MCF 10A (cell line): ENCODE measurements at regions not wholly inside any gene's neighbourhood (a gene's known extent, or its start where the extent isn't known, plus 50 kb on each side); places are given as distances from the start of the nearest gene placed in this dataset.

Source experiments
- BruUV-seq: library from RNA; stranded (reverse); fragments of 400-500 nt; replicated peaks from 2 replicates; lab custom pipeline; 2021; lab: Mats Ljungman, UMichigan
- CTCF ChIA-PET: fragments of 300-600 bp; sonication (Branson Sonifier 250); formaldehyde crosslinking; extraction: SDS; loops from one replicate; lab custom pipeline; 2021; ENCODE audit warnings: antibody characterized with exemption, inconsistent platforms; lab: Yijun Ruan, JAX
- POLR2A ChIA-PET: fragments of 300-600, 350-650 bp; sonication (Branson Sonifier 250); formaldehyde crosslinking; extraction: SDS; loops from one replicate; lab custom pipeline; 2020; ENCODE audit warnings: antibody characterized with exemption, inconsistent platforms; lab: Yijun Ruan, JAX
- DNase-seq: peaks from one replicate; pipeline ENCODE4 v3.0.0-alpha.2; 2018; ENCODE audit not compliant: unreplicated experiment
- H3K27ac Mint-ChIP-seq: one replicate; pipeline ENCODE4 v1.8.0; 2022; ENCODE audit warnings: mild to moderate bottlenecking, low read depth, mixed read lengths; ENCODE audit not compliant: unreplicated experiment
- H3K27me3 Mint-ChIP-seq: one replicate; pipeline ENCODE4 v1.8.0; 2022; ENCODE audit warnings: mixed read lengths; ENCODE audit not compliant: insufficient read depth, unreplicated experiment
- H3K36me3 Mint-ChIP-seq: one replicate; pipeline ENCODE4 v1.8.0; 2022; ENCODE audit warnings: mild to moderate bottlenecking, moderate library complexity, mixed read lengths; ENCODE audit not compliant: insufficient read depth, unreplicated experiment
- H3K4me1 Mint-ChIP-seq: one replicate; pipeline ENCODE4 v1.8.0; 2022; ENCODE audit warnings: mixed read lengths; ENCODE audit not compliant: insufficient read depth, unreplicated experiment
- H3K4me3 Mint-ChIP-seq: one replicate; pipeline ENCODE4 v1.8.0; 2022; ENCODE audit warnings: mild to moderate bottlenecking, moderate library complexity, mixed read lengths; ENCODE audit not compliant: unreplicated experiment
- H3K9me3 Mint-ChIP-seq: one replicate; pipeline ENCODE4 v1.8.0; 2022; ENCODE audit warnings: mixed read lengths; ENCODE audit not compliant: unreplicated experiment
- intact Hi-C: fragments of 100-400 bp; cut with micrococcal nuclease; formaldehyde crosslinking; loops from 2 replicates; pipeline ENCODE4 v1.14.1; 2022
- TF ChIP-seq, protein P1 (sequence below): fragments of 200-600 bp; IDR thresholded peaks from one replicate; pipeline ENCODE4 v1.8.0; 2022; ENCODE audit warnings: antibody characterized with exemption, mild to moderate bottlenecking; ENCODE audit not compliant: unreplicated experiment

- no peak for DNase-seq
- POLR2A ChIA-PET = no interaction called here
- Mint-ChIP-seq H3K27me3 (no peaks in the 10 kb centered on the region), H3K27ac (no peak overlapping the region), H3K9me3 (peaks cover 7% of the 10 kb centered on the region), H3K4me3 (no peak overlapping the region), H3K4me1 (peaks cover 13% of the 10 kb centered on the region), H3K36me3 (no peaks in the 10 kb centered on the region)
- no TSS peak for BruUV-seq
- intact Hi-C loops = no loop called here
- TF ChIP-seq, protein P1, sequence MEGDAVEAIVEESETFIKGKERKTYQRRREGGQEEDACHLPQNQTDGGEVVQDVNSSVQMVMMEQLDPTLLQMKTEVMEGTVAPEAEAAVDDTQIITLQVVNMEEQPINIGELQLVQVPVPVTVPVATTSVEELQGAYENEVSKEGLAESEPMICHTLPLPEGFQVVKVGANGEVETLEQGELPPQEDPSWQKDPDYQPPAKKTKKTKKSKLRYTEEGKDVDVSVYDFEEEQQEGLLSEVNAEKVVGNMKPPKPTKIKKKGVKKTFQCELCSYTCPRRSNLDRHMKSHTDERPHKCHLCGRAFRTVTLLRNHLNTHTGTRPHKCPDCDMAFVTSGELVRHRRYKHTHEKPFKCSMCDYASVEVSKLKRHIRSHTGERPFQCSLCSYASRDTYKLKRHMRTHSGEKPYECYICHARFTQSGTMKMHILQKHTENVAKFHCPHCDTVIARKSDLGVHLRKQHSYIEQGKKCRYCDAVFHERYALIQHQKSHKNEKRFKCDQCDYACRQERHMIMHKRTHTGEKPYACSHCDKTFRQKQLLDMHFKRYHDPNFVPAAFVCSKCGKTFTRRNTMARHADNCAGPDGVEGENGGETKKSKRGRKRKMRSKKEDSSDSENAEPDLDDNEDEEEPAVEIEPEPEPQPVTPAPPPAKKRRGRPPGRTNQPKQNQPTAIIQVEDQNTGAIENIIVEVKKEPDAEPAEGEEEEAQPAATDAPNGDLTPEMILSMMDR = no peak
- CTCF ChIA-PET = interaction anchor here (0.5 to 2.1 kb wide), 7 partner anchors 14 to 575 kb away, joined by 3 to 13 read pairs (median 3); no protein-coding TSS in a partner anchor
Observed at GRCh38 chr1:209232197-209232596, 351.3 kb upstream of the CAMK1G start.

DNA sequence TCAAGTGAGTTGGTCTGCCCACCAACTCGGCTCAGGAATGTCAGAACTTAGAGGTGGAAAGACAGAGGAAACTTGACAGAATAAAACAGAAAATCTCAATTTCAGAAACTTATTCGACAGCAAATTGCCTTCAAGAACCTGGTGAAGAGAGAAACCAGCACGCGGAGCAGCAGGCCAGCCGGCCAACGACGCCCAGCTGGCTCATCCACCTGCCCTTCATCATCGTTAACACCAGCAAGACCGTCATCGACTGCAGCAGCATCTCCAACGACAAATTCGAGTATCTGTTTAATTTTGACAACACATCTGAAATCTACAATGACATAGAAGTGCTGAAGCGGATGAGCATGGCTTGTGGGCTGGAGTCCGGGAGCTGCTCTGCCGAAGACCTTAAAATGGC lies 350.8 kb upstream of the CAMK1G start:
- H3K27ac Mint-ChIP-seq = no peak overlapping the region
- TF ChIP-seq, protein P1 = no peak
- CTCF ChIA-PET = interaction anchor here (0.5 to 2.1 kb wide), 10 partner anchors 14 to 575 kb away, joined by 3 to 13 read pairs (median 3); no protein-coding TSS in a partner anchor
- no peaks in the 10 kb centered on the region for H3K36me3 Mint-ChIP-seq
- POLR2A ChIA-PET = interaction anchor here (0.6 kb wide), 1 partner anchor 807 kb away, joined by 3 read pairs; no protein-coding TSS in a partner anchor
- no peak overlapping the region for H3K4me3 Mint-ChIP-seq
- BruUV-seq = no TSS peak
- H3K27me3 Mint-ChIP-seq = no peaks in the 10 kb centered on the region
- no peak for DNase-seq
- peaks cover 13% of the 10 kb centered on the region for H3K4me1 Mint-ChIP-seq
- H3K9me3 Mint-ChIP-seq = peaks cover 7% of the 10 kb centered on the region
- intact Hi-C loops = no loop called here

GRCh38 chr1:209235166-209235565 lies 348.3 kb upstream of the CAMK1G start:
- H3K36me3 Mint-ChIP-seq = no peaks in the 10 kb centered on the region
- POLR2A ChIA-PET = interaction anchor here (0.9 kb wide), 1 partner anchor 120 kb away, joined by 3 read pairs; no protein-coding TSS in a partner anchor
- no TSS peak for BruUV-seq

DNA sequence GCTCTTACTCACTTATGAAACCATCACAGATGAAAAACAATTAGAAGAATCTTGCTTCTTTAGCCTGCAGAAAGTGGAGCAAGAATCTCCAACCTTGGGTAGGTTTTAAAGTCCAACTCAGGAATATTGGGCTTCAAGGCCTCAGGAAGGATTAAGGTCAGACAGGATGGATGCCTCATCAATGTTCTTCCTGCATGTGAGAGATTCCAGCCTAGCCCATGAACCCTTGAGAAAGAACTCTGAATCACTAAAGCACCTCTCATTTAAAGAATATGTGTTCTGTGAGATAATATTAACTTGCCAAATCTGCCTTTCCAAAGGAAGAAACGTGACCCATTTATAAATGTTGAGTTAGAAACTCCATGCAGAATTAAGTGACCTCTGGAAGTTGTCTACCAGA lies 345.2 kb upstream of the CAMK1G start:
- DNase-seq = no peak
- TF ChIP-seq, protein P1 = no peak
- Mint-ChIP-seq H3K36me3 (no peaks in the 10 kb centered on the region), H3K4me3 (no peak overlapping the region), H3K4me1 (no peaks in the 10 kb centered on the region), H3K9me3 (no peaks in the 10 kb centered on the region), H3K27ac (no peak overlapping the region), H3K27me3 (peaks cover 10% of the 10 kb centered on the region)
- CTCF ChIA-PET = interaction anchor here (0.6 to 8.0 kb wide), 8 partner anchors 10 to 418 kb away, joined by 3 to 75 read pairs (median 4); no protein-coding TSS in a partner anchor
- POLR2A ChIA-PET = interaction anchor here (0.7 to 1.3 kb wide), 2 partner anchors 9 to 984 kb away, joined by 3 to 5 read pairs; no protein-coding TSS in a partner anchor
- no TSS peak for BruUV-seq
- intact Hi-C loops = no loop called here

More at GRCh38 chr1:209235166-209235565, 348.3 kb upstream of the CAMK1G start:
- Mint-ChIP-seq H3K27ac (no peak overlapping the region), H3K4me1 (no peaks in the 10 kb centered on the region), H3K27me3 (no peaks in the 10 kb centered on the region), H3K9me3 (peaks cover 7% of the 10 kb centered on the region), H3K4me3 (no peak overlapping the region)
- CTCF ChIA-PET = interaction anchor here (0.9 to 8.0 kb wide), 7 partner anchors 13 to 582 kb away, joined by 3 to 75 read pairs (median 6); no protein-coding TSS in a partner anchor
- intact Hi-C loops = no loop called here
- TF ChIP-seq, protein P1 = no peak
- DNase-seq = no peak
